ENCODE measurements at regions not wholly inside any gene's neighbourhood (a gene's known extent, or its start where the extent isn't known, plus 50 kb on each side); places are given as distances from the start of the nearest gene placed in this dataset.
"Not testable (repeated sequence)": the region's sequence is repeated elsewhere in the genome, so short reads cannot be mapped to it uniquely, and the experiment has no call there.

DNA sequence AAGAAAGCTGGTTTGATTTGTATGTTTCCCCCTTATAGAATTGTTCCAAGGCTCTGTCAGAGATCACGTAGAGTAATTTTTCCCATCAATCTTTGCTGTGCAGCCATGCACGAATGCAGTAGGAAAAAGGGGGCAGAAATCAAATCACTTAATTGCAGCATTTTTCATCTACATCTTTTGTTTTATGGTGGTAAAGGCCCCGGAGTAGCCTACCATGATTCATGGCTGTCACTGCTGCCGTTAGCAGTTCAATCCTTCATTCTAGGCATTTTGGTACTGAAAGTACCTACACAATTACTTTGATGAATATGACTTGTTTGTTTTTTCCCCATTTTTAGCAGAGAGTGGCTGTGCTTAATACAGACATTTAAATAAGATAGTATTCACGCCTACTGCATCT lies 631.9 kb upstream of the MMS22L start:
- DNase-seq (ENCODE audit: low read depth): no peak

- DNase-seq (ENCODE audit: low read depth): no peak
Measured at GRCh38 chr6:97915537-97915936, 632.5 kb upstream of the MMS22L start.

- DNase-seq (ENCODE audit: low read depth): no peak
Measured at GRCh38 chr6:97917369-97917768, 634.4 kb upstream of the MMS22L start.

DNA sequence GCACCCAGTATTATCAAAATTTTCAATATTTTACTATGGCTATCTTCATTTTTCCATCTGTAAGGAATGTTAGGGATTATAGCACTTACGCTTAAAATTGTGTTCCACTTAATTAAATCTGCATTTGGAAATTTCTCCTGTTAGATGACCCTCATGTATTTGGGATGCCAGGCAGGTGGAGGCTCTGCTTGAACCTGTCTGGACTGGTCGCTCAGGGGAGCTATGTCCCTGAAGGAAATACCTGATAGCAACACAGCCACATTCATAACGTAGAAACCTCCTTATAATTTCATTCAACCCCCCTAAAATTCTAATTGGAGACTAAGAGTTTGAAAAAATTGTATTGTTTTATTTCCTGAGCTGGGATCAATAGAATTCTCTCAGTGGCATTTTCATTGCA lies 636.0 kb upstream of the MMS22L start:
- DNase-seq (ENCODE audit: low read depth): no peak

GRCh38 chr6:97919631-97920030 lies 636.6 kb upstream of the MMS22L start:
- DNase-seq (ENCODE audit: low read depth): no peak

DNA sequence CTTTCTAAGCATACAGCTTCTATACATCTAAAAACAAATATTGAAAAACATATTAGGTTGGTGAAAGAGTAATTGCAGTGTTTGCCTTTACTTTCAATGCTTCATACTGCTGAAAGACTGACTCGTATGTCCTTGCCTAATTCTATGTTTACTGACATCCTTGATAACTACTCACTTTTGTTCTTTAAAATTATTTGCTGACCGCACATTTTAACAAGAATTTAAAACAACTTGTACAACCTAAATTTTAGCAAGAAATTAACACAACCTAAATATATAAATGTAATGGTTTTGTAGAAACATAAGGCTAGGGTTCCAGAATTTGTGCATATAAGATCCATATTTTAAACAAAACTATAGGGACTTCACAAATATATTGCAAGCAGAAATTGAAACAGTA lies 640.2 kb upstream of the MMS22L start:
- no peak for DNase-seq (ENCODE audit: low read depth)

- DNase-seq (ENCODE audit: low read depth): no peak
Measured at GRCh38 chr6:97925504-97925903, 642.5 kb upstream of the MMS22L start.

DNA sequence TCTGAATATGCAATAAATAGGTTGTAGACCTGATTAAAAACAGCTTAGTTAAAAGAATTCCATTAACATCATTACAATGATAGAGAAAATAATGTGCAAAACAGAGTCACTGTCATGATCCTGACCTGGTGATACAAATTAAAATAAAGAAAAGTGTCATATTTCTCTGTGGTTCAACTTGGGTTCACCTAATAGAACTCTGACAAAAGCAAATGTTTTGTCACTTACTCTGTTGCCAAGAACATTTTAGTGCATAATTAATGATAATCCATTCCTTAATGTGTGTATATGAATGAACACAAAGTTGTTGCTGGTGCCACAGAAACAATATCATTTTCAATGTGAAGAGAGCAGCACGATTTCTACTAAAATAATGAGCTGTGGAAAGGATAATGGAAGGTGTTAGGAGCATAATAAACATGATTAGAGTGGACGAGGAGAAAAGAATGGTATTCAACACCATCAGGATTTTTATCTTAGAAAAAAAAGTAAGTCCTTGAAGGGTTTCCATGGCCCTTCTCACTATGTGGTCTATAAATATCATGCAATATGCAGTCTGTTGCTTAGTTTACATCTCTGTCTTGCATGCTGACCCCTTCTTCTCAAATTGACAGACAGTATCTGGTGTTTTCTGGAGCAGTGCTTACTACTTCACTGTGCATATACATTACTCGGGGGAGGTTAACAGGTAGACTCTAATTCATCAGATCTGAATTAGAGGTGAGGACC lies 656.6 kb upstream of the MMS22L start:
- no peak for DNase-seq (ENCODE audit: low read depth)

GRCh38 chr6:97947841-97948240 lies 664.8 kb upstream of the MMS22L start:
- DNase-seq (ENCODE audit: low read depth): peak; percentile 47

DNA sequence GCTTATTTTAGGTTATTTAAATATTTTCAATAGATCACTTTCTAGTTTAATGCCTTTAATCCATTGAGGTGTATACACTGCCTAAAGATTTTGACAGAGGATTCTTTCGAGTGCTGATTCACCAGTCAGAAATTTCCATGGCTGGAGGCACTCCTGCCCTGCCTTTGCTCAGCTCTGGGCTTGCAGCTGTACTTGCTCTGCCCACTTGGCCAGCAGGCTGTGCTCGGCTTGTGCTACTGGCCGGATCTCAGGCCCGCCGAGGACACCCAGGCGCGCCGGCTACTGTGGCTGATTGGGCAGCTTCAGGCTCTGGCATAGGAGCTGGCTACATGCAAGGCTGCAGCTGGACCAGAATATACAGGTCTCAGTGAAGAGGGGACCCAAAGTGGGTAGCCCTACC lies 675.1 kb upstream of the MMS22L start:
- peak; percentile 6 for DNase-seq (ENCODE audit: low read depth)

DNA sequence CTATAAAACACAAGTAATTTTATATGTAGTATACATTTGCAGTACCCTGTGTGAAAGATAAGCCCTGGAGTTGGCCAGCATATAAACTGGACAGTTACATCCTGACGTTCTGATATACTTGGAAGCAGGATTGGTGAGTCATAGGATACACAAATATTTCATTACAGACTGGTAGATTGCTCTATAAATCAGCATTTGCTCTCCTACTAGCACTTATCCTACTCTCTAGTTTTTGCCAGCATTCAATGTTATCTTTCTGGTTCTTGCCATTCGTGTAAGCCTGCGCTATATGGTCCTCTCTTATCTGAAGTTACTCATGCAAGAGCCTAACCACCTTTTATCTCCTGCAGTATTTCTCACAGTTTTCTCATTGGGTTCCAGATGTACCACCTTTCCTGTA lies 680.2 kb upstream of the MMS22L start:
- DNase-seq (ENCODE audit: low read depth): no peak

DNA sequence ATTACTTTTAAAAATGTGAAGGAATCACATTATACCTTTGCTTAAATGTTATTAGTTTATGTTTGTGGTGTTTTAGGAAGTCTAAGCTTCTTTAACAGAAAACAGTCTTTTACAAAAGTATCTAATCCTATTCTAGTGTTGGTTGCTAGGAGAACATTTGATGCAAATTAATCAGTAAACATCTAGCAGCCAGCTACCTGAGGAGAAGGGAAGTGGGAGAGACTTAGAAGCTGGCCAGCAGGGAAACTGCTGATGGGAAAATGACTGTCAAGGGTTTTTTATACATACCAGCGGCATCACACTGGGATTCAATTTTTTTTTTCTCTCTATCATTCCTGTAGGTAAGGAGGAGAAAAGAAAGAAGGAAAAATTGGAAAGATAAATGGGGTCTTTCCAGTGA lies 686.0 kb upstream of the MMS22L start:
- no peak for DNase-seq (ENCODE audit: low read depth)

- DNase-seq (ENCODE audit: low read depth): no peak
Measured at GRCh38 chr6:97977084-97977483, 694.1 kb upstream of the MMS22L start.

DNA sequence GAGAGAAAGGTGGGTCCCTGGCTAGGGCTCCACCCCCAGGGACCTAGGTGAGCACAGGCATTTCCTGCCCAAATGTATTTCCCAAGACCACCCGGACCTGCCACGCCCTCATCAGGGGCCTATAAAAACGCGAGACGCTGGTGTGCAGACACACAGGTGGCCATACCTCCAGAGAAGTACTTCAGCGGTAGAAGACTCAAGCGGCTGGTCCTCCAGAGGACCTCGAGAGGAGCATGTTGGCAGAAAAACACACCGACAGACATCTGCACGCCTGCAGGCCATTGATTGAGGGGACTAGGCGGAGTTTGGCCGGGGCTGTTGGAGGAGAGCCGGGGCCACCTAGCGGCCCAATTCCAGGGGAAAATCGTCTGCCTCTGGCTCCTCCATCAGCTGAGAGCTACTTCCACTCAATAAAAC lies 695.8 kb upstream of the MMS22L start:
- DNase-seq (ENCODE audit: low read depth): peak; percentile 3

DNA sequence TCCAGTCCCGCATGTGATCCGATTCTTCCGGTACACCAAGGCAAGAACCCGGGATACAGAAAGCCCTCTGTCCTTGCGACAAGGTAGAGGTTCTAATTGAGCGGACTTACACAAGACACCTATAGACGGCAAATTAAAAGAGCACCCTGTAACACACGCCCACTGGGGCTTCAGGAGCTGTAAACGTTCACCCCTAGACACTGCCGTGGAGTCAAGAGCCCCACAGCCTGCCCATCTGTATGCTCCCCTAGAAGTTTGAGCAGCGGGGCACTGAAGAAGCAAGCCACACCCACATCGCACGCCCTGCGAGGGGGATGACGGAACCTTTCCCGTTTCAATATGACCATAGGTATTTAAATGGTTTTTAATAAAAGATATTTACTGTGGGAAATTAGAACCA lies 696.3 kb upstream of the MMS22L start:
- not testable (repeated sequence) for DNase-seq (ENCODE audit: low read depth)

DNA sequence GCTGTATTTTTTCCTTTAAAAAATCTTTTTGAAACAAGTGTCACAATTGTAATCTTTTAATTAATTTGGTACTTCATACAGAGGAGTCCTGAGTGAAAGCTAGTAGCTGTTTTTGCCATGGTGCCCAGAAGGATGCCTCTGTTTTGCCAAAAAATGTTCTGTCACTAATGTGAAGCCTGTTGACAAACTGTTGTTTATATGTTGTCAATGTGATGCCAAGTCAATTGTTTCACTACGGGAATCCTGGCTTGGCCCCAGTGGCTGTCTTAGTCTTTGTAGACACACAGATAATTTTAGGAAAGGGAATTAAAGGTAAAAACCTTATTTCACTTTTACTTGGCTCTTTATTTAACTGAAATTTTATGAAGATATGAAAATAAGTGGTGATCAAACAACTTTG lies 706.4 kb upstream of the MMS22L start:
- no peak for DNase-seq (ENCODE audit: low read depth)

- no peak for DNase-seq (ENCODE audit: low read depth)
Measured at GRCh38 chr6:97995158-97995557, 712.1 kb upstream of the MMS22L start.

- no peak for DNase-seq (ENCODE audit: low read depth)
Measured at GRCh38 chr6:98002678-98003077, 719.7 kb upstream of the MMS22L start.

GRCh38 chr6:98014442-98015201 lies 731.6 kb upstream of the MMS22L start:
- no peak for DNase-seq (ENCODE audit: low read depth)

DNA sequence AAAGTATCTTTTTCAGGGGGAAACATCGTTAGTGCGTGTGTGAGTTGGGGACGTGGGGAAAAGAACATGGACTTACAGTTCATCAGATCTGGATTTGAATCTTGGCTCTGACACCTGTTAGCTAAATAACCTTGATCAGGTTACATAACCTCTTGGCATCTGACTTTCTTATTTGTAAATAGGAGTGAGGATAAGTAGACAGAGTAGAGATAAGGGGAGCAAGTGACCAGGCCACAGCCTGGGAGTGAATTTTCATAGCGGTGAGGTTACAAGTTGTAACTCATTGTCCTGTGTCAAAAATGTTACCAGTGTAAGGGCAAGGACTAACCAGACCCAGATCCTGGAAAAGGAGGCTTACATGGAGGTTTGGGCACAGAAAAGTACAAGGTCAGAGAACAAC lies 733.5 kb upstream of the MMS22L start:
- no peak for DNase-seq (ENCODE audit: low read depth)

DNA sequence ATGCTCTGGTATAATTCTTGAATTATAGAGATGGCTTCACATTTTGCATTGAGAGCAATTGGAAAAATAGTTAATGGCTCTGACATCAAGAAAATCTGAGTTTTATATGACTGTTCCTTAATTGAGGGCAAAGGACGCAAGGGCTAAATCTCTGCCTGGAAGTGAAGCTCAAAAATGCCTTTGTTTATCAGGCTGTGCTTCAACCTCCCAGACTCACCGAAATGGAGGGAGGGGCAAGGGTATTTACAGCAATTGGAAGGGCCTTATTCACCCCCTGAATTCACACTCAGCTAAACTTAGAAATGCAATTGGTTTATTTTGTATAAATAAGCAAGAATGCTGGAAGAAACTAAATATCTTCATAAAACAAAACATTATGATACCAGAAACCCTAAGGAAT lies 737.2 kb upstream of the MMS22L start:
- no peak for DNase-seq (ENCODE audit: low read depth)

GRCh38 chr6:98024359-98024758 lies 741.3 kb upstream of the MMS22L start:
- DNase-seq (ENCODE audit: low read depth): no peak

- no peak for DNase-seq (ENCODE audit: low read depth)
Measured at GRCh38 chr6:98027898-98028297, 744.9 kb upstream of the MMS22L start.

GRCh38 chr6:98033617-98034016 lies 750.6 kb upstream of the MMS22L start:
- DNase-seq (ENCODE audit: low read depth): no peak
